ENCODE measurements at regions not wholly inside any gene's neighbourhood (a gene's known extent, or its start where the extent isn't known, plus 50 kb on each side); places are given as distances from the start of the nearest gene placed in this dataset.

GRCh38 chr12:42008996-42009395, 135.7 kb downstream of the GXYLT1 start:
- TF ChIP-seq CTCF (IDR thresholded peaks at IDR 0.05; ENCODE audit: low read depth, low read length) (no peak), MAX (IDR thresholded peaks at IDR 0.05; ENCODE audit: low read depth, low read length) (no peak), MYC (IDR thresholded peaks at IDR 0.05; ENCODE audit: low read depth, low read length) (no peak), POLR2A (IDR thresholded peaks at IDR 0.05; ENCODE audit: extremely low read depth, insufficient read length) (no peak)
- H3K4me3 ChIP-seq (ENCODE audit: low read depth, low read length), result no peak overlapping the region
- no peak for DNase-seq (ENCODE audit: low read depth)

GRCh38 chr12:42003031-42003430, 141.6 kb downstream of the GXYLT1 start:
- no peak overlapping the region for H3K4me3 ChIP-seq (ENCODE audit: low read depth, low read length)
- no peak for TF ChIP-seq MAX (IDR thresholded peaks at IDR 0.05; ENCODE audit: low read depth, low read length)
- TF ChIP-seq POLR2A (IDR thresholded peaks at IDR 0.05; ENCODE audit: extremely low read depth, insufficient read length), result no peak
- TF ChIP-seq CTCF (IDR thresholded peaks at IDR 0.05; ENCODE audit: low read depth, low read length), result no peak
- no peak for TF ChIP-seq MYC (IDR thresholded peaks at IDR 0.05; ENCODE audit: low read depth, low read length)
- no peak for DNase-seq (ENCODE audit: low read depth)

GRCh38 chr12:42002563-42002962, 142.1 kb downstream of the GXYLT1 start:
- no peak for TF ChIP-seq POLR2A (IDR thresholded peaks at IDR 0.05; ENCODE audit: extremely low read depth, insufficient read length)
- TF ChIP-seq MAX (IDR thresholded peaks at IDR 0.05; ENCODE audit: low read depth, low read length), result no peak
- TF ChIP-seq MYC (IDR thresholded peaks at IDR 0.05; ENCODE audit: low read depth, low read length), result no peak
- TF ChIP-seq CTCF (IDR thresholded peaks at IDR 0.05; ENCODE audit: low read depth, low read length), result no peak
- no peak for DNase-seq (ENCODE audit: low read depth)
- no peak overlapping the region for H3K4me3 ChIP-seq (ENCODE audit: low read depth, low read length)

GRCh38 chr12:41998436-41998835, 146.2 kb downstream of the GXYLT1 start:
- no peak for DNase-seq (ENCODE audit: low read depth)
- TF ChIP-seq CTCF (IDR thresholded peaks at IDR 0.05; ENCODE audit: low read depth, low read length) (no peak), POLR2A (IDR thresholded peaks at IDR 0.05; ENCODE audit: extremely low read depth, insufficient read length) (no peak), MYC (IDR thresholded peaks at IDR 0.05; ENCODE audit: low read depth, low read length) (no peak), MAX (IDR thresholded peaks at IDR 0.05; ENCODE audit: low read depth, low read length) (no peak)
- H3K4me3 ChIP-seq (ENCODE audit: low read depth, low read length), result no peak overlapping the region

- no peak overlapping the region for H3K4me3 ChIP-seq (ENCODE audit: low read depth, low read length)
- TF ChIP-seq MAX (IDR thresholded peaks at IDR 0.05; ENCODE audit: low read depth, low read length), result no peak
- TF ChIP-seq CTCF (IDR thresholded peaks at IDR 0.05; ENCODE audit: low read depth, low read length), result no peak
- no peak for TF ChIP-seq MYC (IDR thresholded peaks at IDR 0.05; ENCODE audit: low read depth, low read length)
- TF ChIP-seq POLR2A (IDR thresholded peaks at IDR 0.05; ENCODE audit: extremely low read depth, insufficient read length), result no peak
- DNase-seq (ENCODE audit: low read depth), result no peak
Measured at GRCh38 chr12:41993283-41993682, 151.4 kb downstream of the GXYLT1 start.

Measured in NB4 (cell line).